ENCODE measurements at regions not wholly inside any gene's neighbourhood (a gene's known extent, or its start where the extent isn't known, plus 50 kb on each side); places are given as distances from the start of the nearest gene placed in this dataset.

DNA sequence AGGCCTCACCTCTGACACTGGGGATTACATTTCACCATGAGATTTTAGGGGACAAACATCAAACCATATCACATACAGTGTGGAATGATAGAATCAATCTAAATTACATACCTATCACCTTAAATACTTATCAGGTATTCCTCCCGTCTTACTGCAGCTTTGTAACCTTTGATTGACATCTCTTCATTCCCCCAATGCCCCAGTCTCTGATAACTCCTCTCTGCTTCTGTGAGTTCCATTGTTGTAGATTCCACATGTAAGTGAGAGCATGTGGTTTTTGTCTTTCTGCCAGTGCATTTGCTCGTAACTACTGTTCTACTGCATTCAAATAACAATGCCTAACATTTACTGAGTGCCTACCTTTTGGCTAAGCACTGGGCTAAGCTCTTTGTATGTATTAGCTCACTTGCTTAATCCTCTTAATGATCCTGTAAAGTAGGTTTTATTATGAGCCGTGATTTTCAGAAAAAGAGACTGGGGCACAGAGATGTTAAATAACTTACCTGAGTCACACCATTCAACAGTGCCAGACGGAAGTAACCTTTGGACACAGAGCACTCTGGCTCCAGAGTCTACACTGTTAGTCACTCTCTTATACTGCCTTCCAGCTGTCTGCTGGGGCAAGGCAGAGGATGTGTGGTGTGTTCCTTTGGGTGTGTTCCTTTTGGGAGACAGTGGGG lies 63.7 kb upstream of the ESX1 start:
- Histone ChIP-seq H3F3A (ENCODE audit: low read length, unreplicated experiment) (peaks cover 11% of the 10 kb centered on the region), H4K20me1 (ENCODE audit: low read length) (no peaks in the 10 kb centered on the region), H3K9me3 (ENCODE audit: low read length) (no peaks in the 10 kb centered on the region), H3K4me3 (ENCODE audit: low read length) (peak overlapping the region; percentile 11; the same call in 1 of the 2 replicates), H3K27me3 (ENCODE audit: low read length) (no peaks in the 10 kb centered on the region), H3K4me1 (ENCODE audit: insufficient read depth, low read length) (peaks cover 53% of the 10 kb centered on the region), H3K36me3 (ENCODE audit: low read depth, low read length) (no peaks in the 10 kb centered on the region), H3K79me2 (ENCODE audit: low read length) (no peaks in the 10 kb centered on the region), H2AFZ (ENCODE audit: low read length) (no peak overlapping the region), H3K9me2 (replicated peaks; ENCODE audit: low read length) (no peaks in the 10 kb centered on the region), H3K9ac (ENCODE audit: low read length) (peak overlapping the region; percentile 57), H3K27ac (ENCODE audit: low read length) (peak overlapping the region; percentile 97), H3K4me2 (ENCODE audit: low read length) (peak overlapping the region; percentile 71)
- CTCF ChIA-PET, result interaction anchor here (0.5 to 1.0 kb wide), 4 partner anchors 17 to 350 kb away, joined by 3 to 6 read pairs (median 4); no protein-coding TSS in a partner anchor
- ATAC-seq, result peak; percentile 93
- POLR2A ChIA-PET (ENCODE audit: unreplicated experiment), result no interaction called here
- BruUV-seq (replicated peaks), result TSS peak; percentile 78
- intact Hi-C loops (cut with micrococcal nuclease), result loop anchor here (1.0 kb wide), 3 partner anchors 17 to 114 kb away; no protein-coding TSS in a partner anchor
- no peak for TF ChIP-seq EZH2 (IDR thresholded peaks at IDR 0.05; ENCODE audit: low read length, unreplicated experiment)
- no peak for TF ChIP-seq CTCF (conservative IDR thresholded peaks at IDR 0.05; ENCODE audit: low read depth, low read length)
- TF ChIP-seq EZH2phosphoT487 (IDR thresholded peaks at IDR 0.05; ENCODE audit: borderline replicate concordance, low read length), result no peak
- DNase-seq, result peak; percentile 96

DNA sequence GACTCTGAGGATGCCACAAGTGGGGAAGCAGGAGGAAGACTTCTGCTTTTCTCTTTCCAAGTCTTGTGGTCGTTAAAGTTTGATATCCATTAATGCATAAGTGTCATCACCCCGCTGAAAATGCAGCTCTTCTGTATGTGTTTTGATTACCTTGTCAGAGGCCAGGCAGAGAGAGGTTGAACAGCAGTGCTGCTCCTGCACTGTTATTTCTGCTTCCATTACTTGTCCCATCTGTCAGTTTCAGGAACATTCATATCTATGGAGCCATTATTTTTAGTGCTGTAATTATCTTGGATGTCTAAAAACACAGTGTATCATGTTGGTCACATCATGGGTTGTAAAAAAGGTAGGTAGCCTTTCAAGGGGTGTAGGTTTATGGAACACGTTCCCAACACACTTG lies 62.0 kb upstream of the ESX1 start:
- Histone ChIP-seq H3F3A (ENCODE audit: low read length, unreplicated experiment) (peaks cover 11% of the 10 kb centered on the region), H3K79me2 (ENCODE audit: low read length) (no peaks in the 10 kb centered on the region), H3K9me3 (ENCODE audit: low read length) (no peaks in the 10 kb centered on the region), H3K4me3 (ENCODE audit: low read length) (no peak overlapping the region), H3K4me2 (ENCODE audit: low read length) (no peak overlapping the region), H3K27ac (ENCODE audit: low read length) (no peak overlapping the region), H4K20me1 (ENCODE audit: low read length) (no peaks in the 10 kb centered on the region), H3K36me3 (ENCODE audit: low read depth, low read length) (no peaks in the 10 kb centered on the region), H3K4me1 (ENCODE audit: insufficient read depth, low read length) (peaks cover 53% of the 10 kb centered on the region), H3K9me2 (replicated peaks; ENCODE audit: low read length) (no peaks in the 10 kb centered on the region), H3K27me3 (ENCODE audit: low read length) (no peaks in the 10 kb centered on the region), H2AFZ (ENCODE audit: low read length) (no peak overlapping the region), H3K9ac (ENCODE audit: low read length) (no peak overlapping the region)
- TF ChIP-seq EZH2 (IDR thresholded peaks at IDR 0.05; ENCODE audit: low read length, unreplicated experiment) (no peak), CTCF (conservative IDR thresholded peaks at IDR 0.05; ENCODE audit: low read depth, low read length) (no peak), EZH2phosphoT487 (IDR thresholded peaks at IDR 0.05; ENCODE audit: borderline replicate concordance, low read length) (no peak)
- intact Hi-C loops (cut with micrococcal nuclease), result no loop called here
- BruUV-seq (replicated peaks), result no TSS peak
- ChIA-PET CTCF (no interaction called here), POLR2A (ENCODE audit: unreplicated experiment) (no interaction called here)
- no peak for DNase-seq
- no peak for ATAC-seq

DNA sequence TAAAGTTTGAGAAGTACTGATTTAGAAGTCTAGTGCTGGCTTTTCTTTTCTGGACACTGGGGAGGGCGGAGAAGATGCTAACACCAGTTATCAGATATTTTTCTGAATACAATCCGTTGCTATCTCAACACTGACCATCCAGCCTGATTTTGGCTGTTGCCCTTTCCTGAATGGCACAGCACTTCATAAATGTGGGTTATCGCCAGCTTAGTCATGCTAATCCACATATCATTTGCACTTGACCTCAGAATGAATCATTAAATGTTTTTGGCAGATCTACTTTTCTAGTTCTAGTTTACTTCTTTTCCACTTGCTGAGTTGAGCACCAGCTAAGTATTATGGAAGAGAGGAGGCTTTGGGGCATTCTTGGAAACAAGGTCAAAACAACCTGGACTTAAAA lies 60.8 kb upstream of the ESX1 start:
- no peak overlapping the region for H3K9ac ChIP-seq (ENCODE audit: low read length)
- H3K27me3 ChIP-seq (ENCODE audit: low read length), result no peaks in the 10 kb centered on the region
- ATAC-seq (peak; percentile 12), DNase-seq (peak; percentile 80)
- no TSS peak for BruUV-seq (replicated peaks)
- H3K79me2 ChIP-seq (ENCODE audit: low read length), result no peaks in the 10 kb centered on the region
- H3K27ac ChIP-seq (ENCODE audit: low read length), result peak overlapping the region; percentile 63
- H3K4me1 ChIP-seq (ENCODE audit: insufficient read depth, low read length), result peaks cover 53% of the 10 kb centered on the region
- H3F3A ChIP-seq (ENCODE audit: low read length, unreplicated experiment), result peaks cover 11% of the 10 kb centered on the region
- no peak for TF ChIP-seq EZH2phosphoT487 (IDR thresholded peaks at IDR 0.05; ENCODE audit: borderline replicate concordance, low read length)
- TF ChIP-seq EZH2 (IDR thresholded peaks at IDR 0.05; ENCODE audit: low read length, unreplicated experiment), result no peak
- TF ChIP-seq CTCF (conservative IDR thresholded peaks at IDR 0.05; ENCODE audit: low read depth, low read length), result no peak
- ChIA-PET CTCF (interaction anchor here (0.6 kb wide), 1 partner anchor 562 kb away, joined by 3 read pairs; no protein-coding TSS in a partner anchor), POLR2A (ENCODE audit: unreplicated experiment) (interaction anchor here (0.9 kb wide), 1 partner anchor 78 kb away, joined by 29 read pairs; no protein-coding TSS in a partner anchor)
- no peaks in the 10 kb centered on the region for H3K36me3 ChIP-seq (ENCODE audit: low read depth, low read length)
- intact Hi-C loops (cut with micrococcal nuclease), result no loop called here
- no peaks in the 10 kb centered on the region for H3K9me3 ChIP-seq (ENCODE audit: low read length)
- no peak overlapping the region for H3K4me3 ChIP-seq (ENCODE audit: low read length)
- H3K9me2 ChIP-seq (replicated peaks; ENCODE audit: low read length), result no peaks in the 10 kb centered on the region
- H3K4me2 ChIP-seq (ENCODE audit: low read length), result peak overlapping the region; percentile 53
- H4K20me1 ChIP-seq (ENCODE audit: low read length), result no peaks in the 10 kb centered on the region
- H2AFZ ChIP-seq (ENCODE audit: low read length), result no peak overlapping the region
